Mesenteric fat pad (tissue), 1 donor: ENCODE measurements at regions not wholly inside any gene's neighbourhood (a gene's known extent, or its start where the extent isn't known, plus 50 kb on each side); places are given as distances from the start of the nearest gene placed in this dataset.

Experiments
- DNase-seq: peaks from one replicate; pipeline ENCODE4 v3.0.0-alpha.2; 2020; ENCODE audit warnings: low spot score
- donor health status: DM: yes; HTN: yes; CAD: no.

DNA sequence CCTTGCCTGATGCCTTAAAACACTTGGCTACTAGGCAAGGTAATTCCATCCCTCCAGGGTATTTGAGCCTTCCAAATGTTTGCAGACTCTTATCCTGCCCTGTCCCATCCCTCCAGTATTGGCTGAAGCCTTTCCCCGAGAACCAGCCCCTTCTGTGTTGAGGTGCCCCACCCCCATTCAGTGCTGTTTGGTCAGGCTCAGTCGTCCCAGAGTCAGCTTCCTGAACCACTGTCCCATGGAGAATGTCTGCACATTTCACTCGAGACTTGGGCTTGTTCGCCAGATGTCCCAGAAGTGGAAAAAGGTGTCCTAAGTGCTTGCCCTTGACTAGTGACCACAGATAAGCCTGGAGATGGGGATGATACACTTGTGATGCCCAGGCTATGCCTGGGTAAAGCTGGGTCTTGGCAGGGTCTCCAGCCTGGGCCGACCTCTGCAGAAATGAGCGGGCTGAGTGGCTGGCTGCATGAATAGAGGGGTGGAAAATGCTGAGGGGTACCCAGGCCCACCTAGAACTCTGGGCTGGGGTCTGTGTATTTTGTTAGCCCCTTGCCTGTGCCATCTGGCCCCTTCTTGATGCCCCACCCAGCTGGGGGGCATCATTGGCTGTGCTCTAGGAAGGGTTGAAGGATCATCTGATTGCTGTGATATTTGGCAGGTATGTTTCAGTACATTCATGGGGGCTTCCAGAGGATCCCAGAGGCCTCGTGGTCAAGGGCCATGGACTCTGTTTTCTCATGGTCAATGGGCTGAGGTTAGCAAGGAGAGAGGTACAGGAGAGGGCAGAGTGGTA is 178.4 kb downstream of the MACROH2A1 start:
- DNase-seq = peak; percentile 43

- peak; percentile 33 for DNase-seq
Observed at GRCh38 chr5:135219868-135220267, 179.2 kb downstream of the MACROH2A1 start.

DNA sequence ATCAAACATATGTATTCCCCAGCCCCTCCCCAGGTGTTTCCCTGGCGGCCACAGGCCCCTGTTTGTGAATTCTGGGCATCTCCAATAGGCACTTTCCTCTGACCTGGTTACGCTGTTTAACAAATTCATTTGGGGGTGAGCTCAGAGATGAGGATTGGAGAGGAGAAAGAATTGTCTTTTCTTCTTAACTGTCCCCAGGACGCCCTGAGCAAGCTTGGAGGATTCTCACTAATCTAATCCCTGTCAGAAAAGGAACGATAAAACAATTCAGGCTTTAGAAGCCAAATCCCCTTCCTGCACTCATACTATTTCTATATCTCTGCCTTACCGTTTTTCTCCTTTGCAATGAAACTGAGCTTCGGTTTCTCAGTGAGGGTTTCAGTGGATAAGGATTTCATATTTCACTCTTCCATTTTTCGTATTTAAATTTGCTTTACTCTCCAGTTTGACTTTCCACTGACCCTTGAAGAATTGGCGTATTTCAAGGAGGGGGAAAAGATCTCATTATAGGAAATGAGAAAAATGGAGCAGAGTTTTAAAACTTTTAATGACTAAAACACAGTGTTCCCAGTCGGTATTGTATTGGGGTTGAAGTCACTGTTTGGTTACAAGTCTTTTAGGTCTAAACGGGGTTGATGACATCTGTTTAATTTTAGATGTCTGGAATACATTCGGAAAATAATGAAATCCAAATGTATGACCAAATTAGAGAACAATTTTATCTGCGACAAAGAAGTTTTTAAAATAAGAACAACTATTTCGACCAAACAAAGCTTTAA is 180.1 kb downstream of the MACROH2A1 start:
- peak; percentile 37 for DNase-seq

- DNase-seq = no peak
Observed at GRCh38 chr5:135218486-135218755, 180.6 kb downstream of the MACROH2A1 start.

DNA sequence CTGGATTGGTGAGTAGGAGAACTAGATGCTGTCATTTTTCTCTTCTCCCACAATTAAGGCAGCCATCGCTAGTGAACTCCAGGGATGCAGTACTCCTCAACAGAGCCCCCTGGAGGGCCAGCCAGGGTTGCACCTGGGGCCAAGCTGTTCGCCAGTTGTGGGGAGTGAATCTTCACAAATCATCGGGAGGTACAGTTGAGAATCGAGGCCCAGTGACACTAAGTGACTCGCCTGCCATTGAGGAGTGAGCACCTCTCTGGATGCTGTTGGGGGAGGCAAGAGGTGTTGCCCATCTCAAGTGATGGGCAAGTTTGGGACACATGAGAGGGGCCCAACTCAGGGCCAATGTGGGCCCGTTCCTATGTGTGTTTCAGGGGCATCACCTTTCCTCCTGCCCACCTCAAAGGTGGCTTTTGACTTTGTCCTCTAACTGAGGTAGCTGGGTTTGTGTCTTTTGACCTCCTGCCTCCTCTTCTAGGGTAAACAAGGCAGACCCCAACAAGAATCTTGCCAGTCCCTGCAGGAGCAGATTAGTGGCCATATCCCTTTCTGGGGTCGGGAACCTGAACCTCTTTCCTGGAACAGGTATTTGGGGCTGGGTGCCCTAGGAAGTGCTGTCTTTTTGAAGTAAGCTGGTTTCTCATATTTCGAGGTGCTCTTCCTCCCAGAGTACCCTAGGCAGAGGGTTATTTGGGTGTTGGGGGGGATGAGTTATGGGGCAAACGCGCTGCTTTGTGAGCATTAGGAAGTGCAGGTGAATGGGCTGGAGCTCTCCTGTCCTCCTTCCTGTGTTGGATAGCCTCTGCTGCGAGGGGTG is 181.2 kb downstream of the MACROH2A1 start:
- peak; percentile 76 for DNase-seq

DNA sequence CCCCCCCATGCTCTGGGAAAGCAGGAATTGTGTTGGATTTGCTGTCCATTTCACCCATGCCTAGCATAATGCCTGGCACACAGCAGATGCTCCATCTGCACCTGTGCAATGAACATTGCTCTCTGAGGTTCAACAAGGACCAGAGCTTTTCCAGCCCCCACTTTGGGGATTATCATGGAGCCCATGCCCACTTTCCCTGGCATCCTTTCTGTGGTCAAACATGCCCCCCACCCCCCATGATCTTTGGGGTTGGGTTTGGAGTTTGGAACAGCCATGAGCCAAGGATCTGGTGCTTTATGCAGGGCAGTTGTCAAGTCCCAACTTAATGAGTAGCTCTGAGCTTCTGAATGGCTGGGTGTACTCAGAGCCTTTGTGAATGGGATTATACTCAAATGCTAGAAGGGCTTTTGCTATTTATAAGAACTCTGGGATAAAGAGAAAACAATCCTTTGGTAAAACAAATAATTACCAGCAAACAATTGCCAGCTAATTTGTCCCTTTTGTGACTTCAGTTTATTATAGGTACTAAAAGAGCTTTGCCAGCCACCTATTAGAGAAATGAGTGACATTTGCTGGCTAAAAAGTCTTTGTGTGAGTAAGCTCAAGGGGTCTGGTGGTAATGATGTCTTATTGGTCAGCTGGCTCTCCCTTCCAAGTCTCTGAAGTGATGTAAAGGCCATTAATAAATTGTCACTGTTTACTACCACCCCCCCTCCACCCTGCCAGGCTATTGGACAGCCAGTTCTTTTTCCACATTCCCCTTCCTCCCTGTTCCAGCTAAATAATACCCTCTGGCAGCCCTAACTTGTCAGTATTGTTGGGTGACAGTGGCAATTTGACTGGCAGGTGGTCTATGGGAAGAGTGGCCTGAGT is 182.3 kb downstream of the MACROH2A1 start:
- DNase-seq = peak; percentile 69

- DNase-seq = peak; percentile 47
Observed at GRCh38 chr5:135215617-135216470, 181.8 kb upstream of the PITX1 start.

DNA sequence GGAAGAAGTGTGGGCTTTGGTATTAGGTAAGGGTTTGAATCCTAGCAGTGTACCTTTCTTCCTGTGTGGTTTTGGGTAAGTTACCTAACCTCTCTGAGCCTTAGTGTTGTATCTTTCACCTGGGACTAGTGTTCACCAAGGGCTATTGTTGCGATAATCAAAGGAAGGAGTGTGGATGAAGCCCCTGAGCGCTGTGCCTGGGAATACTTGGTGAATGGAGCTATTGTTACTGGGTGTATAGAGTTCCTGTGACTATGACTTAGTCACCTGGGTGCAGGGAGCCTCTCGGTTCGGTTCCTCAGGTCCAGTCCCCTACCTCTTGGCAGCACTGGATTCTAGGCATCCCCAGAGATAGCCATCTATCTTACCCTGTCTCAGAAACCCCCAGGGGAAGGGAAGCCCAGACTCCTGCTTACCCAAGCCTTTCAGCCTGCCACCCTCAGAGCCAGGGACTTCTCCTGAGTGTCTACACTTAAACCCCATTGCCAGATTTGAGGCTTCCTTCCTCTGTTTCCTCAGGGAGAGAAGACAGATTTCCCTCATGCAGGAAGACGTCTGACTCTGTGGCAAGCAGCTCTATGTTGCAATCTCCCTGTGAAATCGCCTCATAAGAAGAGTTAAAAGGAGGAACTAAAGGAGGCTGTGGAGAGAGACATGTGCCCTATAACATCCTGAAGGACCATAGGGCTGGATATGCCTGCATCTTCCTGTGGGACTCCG is 181.0 kb upstream of the PITX1 start:
- DNase-seq = peak; percentile 47

DNA sequence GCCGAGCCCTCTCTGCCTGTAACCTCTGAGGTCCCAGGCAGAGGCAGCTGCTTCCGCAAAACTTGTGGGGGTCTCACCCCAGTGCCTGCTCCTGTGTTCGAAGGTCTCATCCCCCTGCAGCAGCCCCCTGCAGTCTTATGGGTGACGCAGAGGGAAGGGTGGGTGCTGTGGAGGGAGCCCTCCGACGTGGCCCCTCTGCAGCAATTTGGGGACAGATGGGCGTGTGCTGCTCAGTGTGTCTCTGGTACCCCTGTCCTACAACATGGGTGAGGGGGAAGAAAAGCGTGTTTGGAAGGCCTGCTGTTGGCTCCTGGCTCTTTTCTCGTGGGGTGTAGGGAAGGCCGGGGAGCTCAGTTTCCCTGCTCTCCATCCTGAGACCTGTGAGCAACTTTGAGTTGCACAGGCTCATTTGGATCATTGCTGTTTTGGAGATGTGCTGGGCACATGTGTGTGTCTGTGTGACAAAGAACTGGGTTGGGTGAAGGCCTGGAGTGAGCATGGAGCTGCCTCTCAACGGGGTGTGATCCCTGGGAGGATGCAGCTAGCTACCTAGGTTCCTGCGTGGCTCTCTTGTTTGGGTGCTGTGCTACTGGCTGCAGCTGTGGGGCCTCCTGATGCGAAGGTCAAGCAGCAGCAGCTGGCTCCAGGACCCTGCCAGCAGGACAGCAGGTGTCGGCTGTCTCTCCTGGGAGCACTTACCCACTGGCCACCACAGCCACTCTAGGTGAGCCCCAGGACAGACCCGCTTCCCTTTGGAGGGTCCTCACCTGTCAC is 179.6 kb upstream of the PITX1 start:
- peak; percentile 65 for DNase-seq

GRCh38 chr5:135213027-135213386 is 179.0 kb upstream of the PITX1 start:
- DNase-seq = no peak

DNA sequence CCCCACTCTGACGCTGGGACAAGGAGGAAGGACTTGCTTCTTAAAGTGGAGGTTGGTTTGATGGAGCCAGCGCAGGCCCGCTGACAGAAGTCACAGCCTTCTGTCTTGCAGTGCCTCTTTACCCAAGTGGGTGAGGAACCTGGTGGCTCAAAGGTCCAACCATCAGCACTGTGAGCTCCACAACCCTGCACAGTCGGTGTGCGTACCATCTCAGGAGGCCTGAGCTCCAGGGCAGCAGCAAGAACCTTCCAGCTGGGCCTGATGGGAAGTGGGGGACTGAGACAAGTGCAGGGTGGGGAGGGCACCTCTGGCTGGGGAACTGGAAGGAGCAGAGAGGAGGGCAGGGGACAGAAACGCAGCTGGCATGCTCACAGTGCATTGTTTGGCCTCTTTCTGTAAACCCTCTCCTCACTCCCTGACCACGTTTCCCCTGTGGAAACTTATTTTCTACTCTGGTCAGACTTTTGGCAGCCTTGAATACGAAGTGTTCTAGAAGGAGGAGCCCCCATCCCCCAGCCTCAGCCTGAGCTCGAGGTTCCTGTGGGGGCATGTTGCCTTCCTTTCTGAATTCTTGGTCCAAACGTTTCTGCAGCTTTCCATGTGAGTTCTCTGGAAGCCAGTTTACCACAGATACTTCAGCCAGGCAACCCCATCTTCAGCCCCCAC is 178.5 kb upstream of the PITX1 start:
- DNase-seq = peak; percentile 75

- DNase-seq = peak; percentile 69
Observed at GRCh38 chr5:135211791-135212190, 177.8 kb upstream of the PITX1 start.

DNA sequence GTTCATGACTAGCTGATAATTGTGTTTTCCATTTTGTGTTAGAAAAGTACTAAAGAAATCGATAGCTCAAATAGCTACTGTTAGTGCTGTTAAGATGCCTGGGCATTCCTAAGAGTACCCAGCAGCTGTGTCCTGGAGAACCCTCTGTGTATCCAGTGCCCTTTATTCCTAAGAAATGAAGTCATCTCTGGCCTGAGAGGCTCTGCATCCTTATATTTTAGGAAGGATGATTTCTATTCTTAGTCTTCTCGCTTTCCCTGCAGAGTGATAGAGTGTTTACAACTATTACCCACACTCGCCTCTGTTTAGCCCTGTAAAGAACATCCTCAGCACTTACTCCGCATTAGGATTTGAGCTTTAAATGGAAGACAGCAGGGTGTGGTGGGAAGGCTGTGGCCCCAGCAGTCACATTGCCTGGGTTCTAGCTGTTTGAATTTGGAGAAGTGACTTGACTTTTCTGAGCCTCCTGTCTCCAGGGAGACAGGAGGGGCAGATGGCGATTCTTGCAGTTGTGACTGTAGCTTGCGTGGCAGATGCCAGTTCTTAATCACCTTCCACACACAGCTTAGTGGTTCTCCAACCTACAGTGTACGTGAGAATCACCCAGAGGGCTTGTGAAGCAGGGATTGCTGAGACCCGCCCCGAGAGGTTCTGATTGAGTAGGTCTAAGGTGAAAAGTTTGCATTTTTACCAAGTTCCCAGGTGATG is 177.2 kb upstream of the PITX1 start:
- DNase-seq = peak; percentile 33

DNA sequence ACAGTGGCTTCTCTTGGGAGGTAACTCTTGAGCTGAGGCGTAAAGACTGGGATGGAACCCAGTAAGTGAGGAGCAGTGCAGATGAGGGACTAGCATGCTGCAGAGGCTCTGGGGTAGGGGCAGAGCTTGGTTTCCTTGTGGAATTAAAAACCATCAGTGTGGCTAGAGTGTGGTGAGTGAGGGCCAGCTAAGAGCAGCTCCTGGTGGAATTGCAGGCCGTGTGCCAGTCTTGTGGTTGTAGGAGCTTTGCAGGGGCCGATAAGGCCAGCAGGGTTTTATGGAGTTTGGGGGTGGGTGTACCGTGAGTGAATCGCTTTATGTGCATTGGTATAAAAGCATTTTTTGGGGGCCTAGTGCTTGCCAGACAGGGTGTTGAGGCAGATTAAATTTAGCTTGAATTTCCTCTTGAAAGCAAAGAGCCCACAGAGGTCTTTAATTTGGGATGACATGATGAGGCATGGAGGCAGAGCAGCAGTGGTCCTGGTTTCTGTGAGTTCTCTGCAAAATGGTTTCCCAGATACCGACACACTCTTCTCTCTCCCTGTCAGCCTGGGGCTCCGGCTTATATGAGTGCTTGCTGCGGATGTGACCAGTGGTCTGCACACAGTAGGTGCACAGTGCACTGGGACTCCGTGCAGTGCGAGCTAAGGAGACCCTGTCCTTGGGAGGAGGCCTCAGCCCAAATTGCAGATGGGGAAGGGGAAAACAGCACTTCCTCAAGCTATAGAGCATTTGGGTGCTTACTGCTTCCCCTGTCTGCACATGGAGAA is 176.4 kb upstream of the PITX1 start:
- peak; percentile 43 for DNase-seq

DNA sequence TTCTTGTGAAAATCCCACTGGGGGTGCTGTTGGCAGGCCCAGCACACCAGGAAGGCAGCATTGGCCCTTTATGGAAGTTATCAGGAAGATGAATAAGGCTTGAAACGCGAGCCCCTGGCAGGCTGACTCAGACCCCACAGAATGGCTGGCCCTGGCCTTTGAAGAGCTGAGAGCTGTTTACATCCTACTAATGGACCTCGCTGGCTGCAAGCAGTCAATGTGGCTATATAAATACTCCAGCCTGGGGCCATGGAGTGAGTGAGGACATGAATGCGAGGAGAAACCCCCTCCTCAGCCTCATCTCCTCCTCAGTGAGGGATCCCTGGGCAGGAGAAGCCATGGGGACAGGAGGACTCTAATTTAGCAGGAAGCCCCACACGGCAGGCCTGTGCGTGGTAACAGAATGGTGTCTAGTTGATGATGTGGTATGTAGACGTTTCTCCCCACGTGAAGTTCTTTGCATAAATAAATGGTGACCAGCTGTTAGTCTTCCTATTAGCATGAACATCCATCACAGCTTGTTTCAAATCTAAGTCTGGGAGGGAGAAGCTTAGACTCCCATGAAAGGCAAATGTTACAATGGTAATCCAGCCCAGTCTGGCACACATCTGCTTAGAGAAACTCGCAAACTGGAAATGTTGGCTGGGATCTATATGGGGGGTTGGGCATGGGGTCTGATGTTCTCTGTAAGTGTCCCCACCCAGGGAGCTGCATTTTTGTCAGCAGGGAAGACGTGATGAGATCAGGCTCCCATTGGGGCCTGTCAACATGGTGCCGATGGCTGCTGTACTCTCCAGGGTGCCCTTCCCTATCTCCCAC is 175.1 kb upstream of the PITX1 start:
- DNase-seq = peak; percentile 55

DNA sequence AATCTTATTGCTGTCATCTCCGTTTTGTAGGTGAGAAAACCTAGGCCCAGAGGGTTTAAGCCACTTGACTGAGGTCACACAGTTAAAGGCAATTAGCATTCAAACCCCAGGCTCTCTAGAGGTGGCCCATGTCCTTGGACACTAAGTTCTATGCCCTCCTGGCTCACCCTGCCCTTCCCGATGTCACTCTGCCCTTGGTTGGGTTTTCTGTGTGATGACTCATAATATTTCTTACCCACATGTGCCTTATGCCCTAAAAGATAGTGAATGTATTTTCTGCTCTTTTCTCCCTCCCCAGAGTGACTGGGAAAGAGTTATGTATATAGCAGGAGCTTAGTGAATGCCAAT is 174.5 kb upstream of the PITX1 start:
- DNase-seq = peak; percentile 14
